ENCODE measurements at regions not wholly inside any gene's neighbourhood (a gene's known extent, or its start where the extent isn't known, plus 50 kb on each side); places are given as distances from the start of the nearest gene placed in this dataset.

DNA sequence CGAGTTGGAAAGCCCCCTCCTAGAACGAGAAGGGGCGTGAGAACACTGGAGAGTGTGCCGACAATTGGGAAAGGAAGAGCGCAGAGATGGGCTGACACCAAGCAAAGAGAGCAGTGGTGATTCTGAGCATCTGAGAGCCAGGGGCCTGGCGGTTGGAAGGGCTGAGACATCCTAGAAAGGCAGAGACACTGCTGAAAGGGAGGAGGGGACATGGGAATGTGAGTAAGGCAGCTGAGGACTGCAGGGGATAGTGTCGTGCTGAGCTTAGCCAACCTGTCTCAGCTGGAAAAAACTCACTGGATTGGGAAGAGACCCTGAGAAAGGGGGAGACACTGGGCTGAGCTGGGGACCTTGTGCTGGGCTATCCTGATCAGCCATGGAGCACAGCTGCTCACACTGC, 58.1 kb upstream of the SLC6A6 start:
- DNase-seq (ENCODE audit: low read depth) = no peak
- no peak overlapping the region for H3K4me3 ChIP-seq (ENCODE audit: low read depth, low read length)
- TF ChIP-seq, protein P1, sequence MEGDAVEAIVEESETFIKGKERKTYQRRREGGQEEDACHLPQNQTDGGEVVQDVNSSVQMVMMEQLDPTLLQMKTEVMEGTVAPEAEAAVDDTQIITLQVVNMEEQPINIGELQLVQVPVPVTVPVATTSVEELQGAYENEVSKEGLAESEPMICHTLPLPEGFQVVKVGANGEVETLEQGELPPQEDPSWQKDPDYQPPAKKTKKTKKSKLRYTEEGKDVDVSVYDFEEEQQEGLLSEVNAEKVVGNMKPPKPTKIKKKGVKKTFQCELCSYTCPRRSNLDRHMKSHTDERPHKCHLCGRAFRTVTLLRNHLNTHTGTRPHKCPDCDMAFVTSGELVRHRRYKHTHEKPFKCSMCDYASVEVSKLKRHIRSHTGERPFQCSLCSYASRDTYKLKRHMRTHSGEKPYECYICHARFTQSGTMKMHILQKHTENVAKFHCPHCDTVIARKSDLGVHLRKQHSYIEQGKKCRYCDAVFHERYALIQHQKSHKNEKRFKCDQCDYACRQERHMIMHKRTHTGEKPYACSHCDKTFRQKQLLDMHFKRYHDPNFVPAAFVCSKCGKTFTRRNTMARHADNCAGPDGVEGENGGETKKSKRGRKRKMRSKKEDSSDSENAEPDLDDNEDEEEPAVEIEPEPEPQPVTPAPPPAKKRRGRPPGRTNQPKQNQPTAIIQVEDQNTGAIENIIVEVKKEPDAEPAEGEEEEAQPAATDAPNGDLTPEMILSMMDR (conservative IDR thresholded peaks at IDR 0.05; ENCODE audit: low read depth, low read length) = no peak

DNA sequence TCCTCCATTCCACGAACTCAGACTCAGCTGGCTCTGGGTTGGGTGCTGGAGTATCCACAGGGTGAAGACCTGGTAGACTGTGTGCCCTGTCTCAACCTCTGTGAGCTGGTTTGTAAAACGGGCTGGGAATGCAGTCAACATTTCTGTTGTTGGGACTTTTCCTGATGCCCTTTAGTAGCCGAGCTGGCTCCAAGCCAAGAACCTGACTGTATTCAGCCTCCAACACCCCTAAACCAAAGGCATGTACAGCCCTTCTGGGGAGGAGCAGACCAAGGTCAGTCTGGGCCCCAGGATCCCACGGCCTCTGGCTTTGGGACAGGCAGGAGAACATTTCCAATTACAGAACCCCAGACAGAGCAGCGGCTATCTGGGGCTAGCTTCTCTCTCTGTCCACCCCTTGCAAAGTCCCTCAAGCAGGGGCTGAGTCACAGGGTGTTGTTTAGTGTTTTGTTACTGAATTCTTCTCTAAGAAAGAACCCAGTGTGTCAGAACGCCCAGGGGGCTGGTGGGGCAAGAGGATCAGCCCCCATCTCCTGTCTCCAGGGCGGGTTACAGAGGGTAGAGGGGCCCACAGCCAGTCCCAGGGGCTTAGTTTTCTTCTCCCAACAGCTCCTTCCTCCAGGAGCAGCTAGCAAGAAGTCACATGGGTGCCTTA, 56.8 kb upstream of the SLC6A6 start:
- DNase-seq (ENCODE audit: low read depth) = no peak
- TF ChIP-seq, protein P1 (conservative IDR thresholded peaks at IDR 0.05; ENCODE audit: low read depth, low read length) = no peak
- H3K4me3 ChIP-seq (ENCODE audit: low read depth, low read length) = no peak overlapping the region

DNA sequence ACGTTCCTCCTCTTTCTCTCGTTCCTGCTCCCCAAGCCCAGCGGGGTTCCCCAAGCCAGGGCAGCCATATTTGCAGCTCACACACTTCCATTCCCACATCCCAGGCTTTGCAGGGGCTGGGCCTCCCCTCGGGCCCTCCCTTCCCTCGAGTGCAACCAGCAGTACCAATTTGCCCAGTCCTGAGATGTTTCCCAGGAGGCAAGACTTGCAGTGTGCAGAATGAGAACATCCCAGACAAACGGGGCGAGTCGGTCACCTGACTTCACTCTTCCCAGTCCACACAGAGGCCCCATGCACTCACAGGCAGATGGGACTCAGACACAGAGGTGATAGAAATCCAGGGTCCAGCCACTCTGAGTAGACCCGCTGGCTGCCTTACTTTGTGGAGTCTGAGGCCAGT, 56.2 kb upstream of the SLC6A6 start:
- no peak for DNase-seq (ENCODE audit: low read depth)
- TF ChIP-seq, protein P1 (conservative IDR thresholded peaks at IDR 0.05; ENCODE audit: low read depth, low read length) = no peak
- H3K4me3 ChIP-seq (ENCODE audit: low read depth, low read length) = no peak overlapping the region

DNA sequence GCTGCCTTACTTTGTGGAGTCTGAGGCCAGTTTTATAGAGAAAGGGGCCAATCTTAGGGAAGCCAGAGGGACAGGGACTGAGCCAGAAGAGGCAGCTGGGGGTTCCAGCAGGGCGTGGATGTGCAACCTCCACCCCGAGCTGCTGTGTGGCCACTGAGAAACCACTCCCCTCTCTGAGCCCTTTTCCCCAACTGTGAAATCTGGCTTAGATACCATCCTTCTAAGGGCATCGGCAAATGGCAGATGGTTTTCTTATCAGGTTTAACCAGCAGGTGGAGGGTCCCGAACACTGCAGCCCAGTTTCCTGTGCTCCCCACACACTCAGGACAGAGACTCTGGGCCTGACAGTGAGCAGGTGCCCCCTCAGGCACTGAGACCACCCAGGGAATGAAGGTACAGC, 55.8 kb upstream of the SLC6A6 start:
- H3K4me3 ChIP-seq (ENCODE audit: low read depth, low read length) = no peak overlapping the region
- TF ChIP-seq, protein P1 (conservative IDR thresholded peaks at IDR 0.05; ENCODE audit: low read depth, low read length) = no peak
- no peak for DNase-seq (ENCODE audit: low read depth)

DNA sequence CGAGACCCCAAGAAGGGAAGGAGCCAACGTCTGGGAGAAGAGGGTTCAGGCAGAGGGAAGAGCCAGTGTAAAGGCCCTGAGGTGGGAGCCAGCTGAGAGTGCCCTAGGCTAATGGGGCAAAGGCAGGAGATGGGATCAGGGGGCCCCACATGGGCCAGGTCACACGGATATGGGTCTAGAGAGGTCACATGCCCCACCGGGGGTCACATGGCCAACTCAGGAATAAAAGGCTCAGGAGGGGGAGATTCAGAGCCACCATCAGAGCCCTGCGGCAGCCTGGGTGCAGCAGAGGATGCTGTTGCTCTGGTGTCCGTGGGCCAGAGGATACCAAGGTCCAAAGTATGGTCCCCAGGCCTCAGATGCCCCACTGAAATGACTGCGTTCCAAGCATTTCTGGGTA, 55.3 kb upstream of the SLC6A6 start:
- no peak overlapping the region for H3K4me3 ChIP-seq (ENCODE audit: low read depth, low read length)
- DNase-seq (ENCODE audit: low read depth) = no peak
- TF ChIP-seq, protein P1 (conservative IDR thresholded peaks at IDR 0.05; ENCODE audit: low read depth, low read length) = no peak

DNA sequence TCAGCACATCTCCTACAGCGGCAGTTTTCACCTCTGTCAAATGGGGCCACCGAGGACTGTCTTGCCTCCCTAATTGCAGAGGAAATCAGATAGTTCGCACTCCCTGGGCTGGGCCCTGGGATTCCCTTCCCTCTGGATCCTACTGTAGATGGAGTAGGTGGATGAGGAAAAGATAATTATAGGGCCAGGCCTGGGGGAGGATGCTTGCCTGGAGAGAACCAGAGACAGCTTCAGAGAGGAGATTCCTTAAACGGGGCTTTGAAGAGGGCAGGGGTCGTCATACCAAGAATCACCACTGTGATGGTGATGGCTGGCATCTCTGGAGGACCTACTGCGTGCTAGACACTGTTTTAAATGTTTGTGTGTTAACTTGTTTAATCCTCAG, 50.8 kb upstream of the SLC6A6 start:
- DNase-seq (ENCODE audit: low read depth) = no peak
- TF ChIP-seq, protein P1 (conservative IDR thresholded peaks at IDR 0.05; ENCODE audit: low read depth, low read length) = no peak
- H3K4me3 ChIP-seq (ENCODE audit: low read depth, low read length) = no peak overlapping the region

DNA sequence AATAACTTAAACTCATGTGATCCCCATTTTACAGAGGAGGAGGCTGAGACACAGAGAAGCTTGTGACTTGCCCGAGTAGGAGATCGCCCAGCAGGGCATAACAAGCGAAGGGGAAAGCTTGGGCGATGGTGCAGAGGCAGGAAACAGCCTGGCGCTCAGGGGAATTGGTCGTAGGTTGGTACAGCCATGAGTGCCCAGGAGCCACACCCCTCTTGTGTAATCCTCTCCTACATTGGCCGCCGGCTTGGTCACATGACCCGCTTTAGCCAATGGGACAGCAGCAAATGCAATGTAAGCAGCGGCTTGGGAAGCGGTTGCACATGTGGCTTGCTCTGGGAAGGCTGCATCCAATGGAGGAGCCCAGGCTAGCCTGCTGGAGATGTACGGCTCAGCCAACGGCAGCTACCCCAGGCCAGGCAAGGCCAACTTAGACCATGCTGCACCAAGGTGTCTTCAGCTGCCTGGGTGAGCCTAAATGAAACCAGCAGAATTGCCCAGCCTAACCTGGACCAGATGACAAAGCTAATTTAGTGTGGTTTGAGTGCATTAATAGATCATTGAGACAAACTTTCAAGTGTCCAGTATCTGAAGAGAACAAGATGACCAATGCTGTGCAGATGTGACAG, 50.3 kb upstream of the SLC6A6 start:
- H3K4me3 ChIP-seq (ENCODE audit: low read depth, low read length) = no peak overlapping the region
- no peak for DNase-seq (ENCODE audit: low read depth)
- TF ChIP-seq, protein P1 (conservative IDR thresholded peaks at IDR 0.05; ENCODE audit: low read depth, low read length) = no peak
